SH-SY5Y (cell line): ENCODE measurements at regions not wholly inside any gene's neighbourhood (a gene's known extent, or its start where the extent isn't known, plus 50 kb on each side); places are given as distances from the start of the nearest gene placed in this dataset.

ENCODE experiments used
- GATA2 ChIP-seq: IDR thresholded peaks from 2 replicates; pipeline ENCODE4 v1.6.1; 2011; ENCODE audit warnings: mild to moderate bottlenecking, low read depth, low read length
- GATA3 ChIP-seq: IDR thresholded peaks from 2 replicates; pipeline ENCODE4 v1.6.1; 2011; ENCODE audit warnings: low read depth, mild to moderate bottlenecking, low read length, moderate library complexity

DNA sequence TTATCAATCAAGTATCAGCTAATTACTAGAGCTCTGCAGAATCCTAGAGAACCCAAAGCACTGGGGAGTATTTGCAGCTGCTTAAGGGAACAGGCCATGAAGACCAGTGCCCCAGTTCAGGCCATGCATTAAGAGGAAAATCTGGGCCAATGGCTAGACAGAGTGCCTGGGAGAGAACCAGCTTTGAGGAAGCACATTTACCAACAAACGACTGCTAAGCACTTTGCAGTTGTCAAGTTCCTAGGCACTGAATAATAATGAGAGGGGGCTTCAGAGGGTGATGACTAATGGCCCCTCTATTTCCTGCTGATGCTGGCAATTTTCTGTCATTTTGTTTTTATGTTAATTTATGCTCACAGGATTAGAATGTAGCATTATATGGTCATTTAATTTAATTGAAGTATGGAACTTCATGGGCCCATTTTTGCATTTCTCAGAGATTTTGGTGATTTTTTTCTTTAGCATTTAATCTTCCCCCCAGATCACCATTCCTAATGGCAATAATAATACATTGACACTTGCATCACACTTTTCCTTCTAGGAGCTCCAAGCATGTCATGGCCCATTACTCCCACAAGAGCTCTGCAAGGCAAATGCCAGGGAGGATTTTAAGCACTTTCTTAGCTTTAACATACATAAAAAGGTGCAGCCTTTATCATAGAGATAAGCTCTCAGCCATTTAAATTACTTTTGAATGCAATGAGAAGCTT, 147.7 kb upstream of the SPATS2L start:
- TF ChIP-seq GATA3 (no peak), GATA2 (no peak)
